ENCODE measurements at regions not wholly inside any gene's neighbourhood (a gene's known extent, or its start where the extent isn't known, plus 50 kb on each side); places are given as distances from the start of the nearest gene placed in this dataset.

GRCh38 chr5:124623265-124623664 lies 123.2 kb downstream of the ZNF608 start:
- WGBS = 75% methylated on average over 5 of the region's 5 CpGs
- no peaks in the 10 kb centered on the region for H3K36me3 ChIP-seq
- TF ChIP-seq EP300 (IDR thresholded peaks at IDR 0.05) (no peak), POLR2AphosphoS5 (IDR thresholded peaks at IDR 0.05) (no peak), CTCF (IDR thresholded peaks at IDR 0.05) (no peak), POLR2A (IDR thresholded peaks at IDR 0.05) (no peak)
- H3K4me3 ChIP-seq = no peak overlapping the region
- H3K4me1 ChIP-seq = no peaks in the 10 kb centered on the region
- H3K27me3 ChIP-seq = no peaks in the 10 kb centered on the region
- H3K27ac ChIP-seq = no peak overlapping the region
- DNase-seq (ENCODE audit: low spot score in 2 of 2) = no peak
- H3K9me3 ChIP-seq = no peaks in the 10 kb centered on the region

GRCh38 chr5:124622851-124623250 lies 123.6 kb downstream of the ZNF608 start:
- no peak for DNase-seq (ENCODE audit: low spot score in 2 of 2)
- Histone ChIP-seq H3K4me3 (no peak overlapping the region), H3K4me1 (no peaks in the 10 kb centered on the region), H3K27ac (no peak overlapping the region), H3K27me3 (no peaks in the 10 kb centered on the region), H3K9me3 (no peaks in the 10 kb centered on the region), H3K36me3 (no peaks in the 10 kb centered on the region)
- TF ChIP-seq POLR2AphosphoS5 (IDR thresholded peaks at IDR 0.05) (no peak), EP300 (IDR thresholded peaks at IDR 0.05) (no peak), CTCF (IDR thresholded peaks at IDR 0.05) (no peak), POLR2A (IDR thresholded peaks at IDR 0.05) (no peak)
- WGBS = 48% methylated on average over 3 of the region's 3 CpGs

DNA sequence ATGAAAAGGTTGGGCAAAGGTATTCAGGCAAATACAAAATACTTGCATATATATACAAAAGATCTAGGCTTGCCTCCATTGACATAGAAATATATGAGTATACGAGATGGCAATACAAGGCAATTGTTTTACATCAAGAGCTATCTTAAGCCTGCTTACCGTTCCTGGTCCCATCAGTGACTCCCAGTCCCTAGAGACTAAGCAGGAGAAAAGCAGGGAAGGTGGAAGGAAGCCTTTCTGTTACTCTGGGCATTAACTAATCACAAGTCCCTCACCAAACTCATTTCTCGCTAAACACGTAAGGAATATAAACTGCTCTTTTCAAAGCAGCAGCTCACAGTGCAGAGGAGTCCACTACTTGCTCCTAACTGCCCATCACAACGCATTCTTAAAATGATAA lies 125.2 kb downstream of the ZNF608 start:
- Histone ChIP-seq H3K27ac (no peak overlapping the region), H3K27me3 (no peaks in the 10 kb centered on the region), H3K9me3 (no peaks in the 10 kb centered on the region), H3K4me3 (no peak overlapping the region), H3K36me3 (no peaks in the 10 kb centered on the region), H3K4me1 (no peaks in the 10 kb centered on the region)
- TF ChIP-seq EP300 (IDR thresholded peaks at IDR 0.05) = no peak
- TF ChIP-seq POLR2AphosphoS5 (IDR thresholded peaks at IDR 0.05) = no peak
- TF ChIP-seq POLR2A (IDR thresholded peaks at IDR 0.05) = no peak
- TF ChIP-seq CTCF (IDR thresholded peaks at IDR 0.05) = no peak
- WGBS = 81% methylated on average over 5 of the region's 5 CpGs
- no peak for DNase-seq (ENCODE audit: low spot score in 2 of 2)

DNA sequence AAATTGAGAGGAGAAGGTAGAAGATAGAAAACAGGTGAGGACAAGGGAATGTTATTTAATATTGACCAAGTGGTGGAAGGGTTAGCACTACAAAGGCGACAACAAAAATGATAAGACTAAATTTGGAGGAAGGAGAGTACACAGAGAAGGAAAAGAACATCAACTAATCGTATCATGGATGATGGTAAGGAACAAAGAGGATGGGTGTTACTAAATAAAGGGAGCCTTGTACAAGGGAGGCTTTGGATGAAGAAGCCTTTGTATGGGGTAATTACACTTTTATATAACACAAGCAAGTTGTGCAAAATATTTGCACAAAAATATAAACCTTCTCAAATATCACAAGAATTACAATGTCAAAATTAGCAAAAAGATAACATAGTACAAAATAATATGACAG lies 125.7 kb downstream of the ZNF608 start:
- DNase-seq (ENCODE audit: low spot score in 2 of 2) = no peak
- H3K9me3 ChIP-seq = no peaks in the 10 kb centered on the region
- no peaks in the 10 kb centered on the region for H3K27me3 ChIP-seq
- H3K4me3 ChIP-seq = no peak overlapping the region
- TF ChIP-seq EP300 (IDR thresholded peaks at IDR 0.05) (no peak), POLR2A (IDR thresholded peaks at IDR 0.05) (no peak), CTCF (IDR thresholded peaks at IDR 0.05) (no peak), POLR2AphosphoS5 (IDR thresholded peaks at IDR 0.05) (no peak)
- no peaks in the 10 kb centered on the region for H3K36me3 ChIP-seq
- no peak overlapping the region for H3K27ac ChIP-seq
- 79% methylated on average over 2 of the region's 2 CpGs for WGBS
- H3K4me1 ChIP-seq = no peaks in the 10 kb centered on the region

DNA sequence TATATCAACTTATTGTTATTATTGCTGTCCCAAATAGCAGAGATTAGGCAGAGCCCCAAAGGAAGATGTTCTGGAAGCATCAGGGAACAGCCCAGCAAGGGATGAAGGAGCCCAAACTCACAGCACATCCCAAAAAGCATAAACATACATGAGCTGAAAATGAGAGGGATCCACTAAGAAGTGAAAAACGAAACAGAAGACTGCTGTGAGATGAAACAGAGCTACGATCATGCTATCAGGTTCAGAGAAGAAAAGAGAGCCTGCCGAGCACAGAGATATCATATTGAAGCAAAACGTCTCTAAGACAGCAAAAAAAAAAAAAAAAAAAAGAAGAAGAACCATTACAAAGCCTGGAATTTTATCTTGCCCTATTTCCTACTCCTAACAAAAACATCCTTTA lies 127.3 kb downstream of the ZNF608 start:
- DNase-seq (ENCODE audit: low spot score in 2 of 2) = no peak
- Histone ChIP-seq H3K27ac (no peak overlapping the region), H3K4me3 (no peak overlapping the region), H3K9me3 (no peaks in the 10 kb centered on the region), H3K36me3 (no peaks in the 10 kb centered on the region), H3K27me3 (no peaks in the 10 kb centered on the region), H3K4me1 (no peaks in the 10 kb centered on the region)
- 86% methylated on average over 4 of the region's 4 CpGs for whole genome bisulfite sequencing
- TF ChIP-seq EP300 (IDR thresholded peaks at IDR 0.05) (no peak), POLR2A (IDR thresholded peaks at IDR 0.05) (no peak), POLR2AphosphoS5 (IDR thresholded peaks at IDR 0.05) (no peak), CTCF (IDR thresholded peaks at IDR 0.05) (no peak)
